ENCODE measurements at regions not wholly inside any gene's neighbourhood (a gene's known extent, or its start where the extent isn't known, plus 50 kb on each side); places are given as distances from the start of the nearest gene placed in this dataset.

DNA sequence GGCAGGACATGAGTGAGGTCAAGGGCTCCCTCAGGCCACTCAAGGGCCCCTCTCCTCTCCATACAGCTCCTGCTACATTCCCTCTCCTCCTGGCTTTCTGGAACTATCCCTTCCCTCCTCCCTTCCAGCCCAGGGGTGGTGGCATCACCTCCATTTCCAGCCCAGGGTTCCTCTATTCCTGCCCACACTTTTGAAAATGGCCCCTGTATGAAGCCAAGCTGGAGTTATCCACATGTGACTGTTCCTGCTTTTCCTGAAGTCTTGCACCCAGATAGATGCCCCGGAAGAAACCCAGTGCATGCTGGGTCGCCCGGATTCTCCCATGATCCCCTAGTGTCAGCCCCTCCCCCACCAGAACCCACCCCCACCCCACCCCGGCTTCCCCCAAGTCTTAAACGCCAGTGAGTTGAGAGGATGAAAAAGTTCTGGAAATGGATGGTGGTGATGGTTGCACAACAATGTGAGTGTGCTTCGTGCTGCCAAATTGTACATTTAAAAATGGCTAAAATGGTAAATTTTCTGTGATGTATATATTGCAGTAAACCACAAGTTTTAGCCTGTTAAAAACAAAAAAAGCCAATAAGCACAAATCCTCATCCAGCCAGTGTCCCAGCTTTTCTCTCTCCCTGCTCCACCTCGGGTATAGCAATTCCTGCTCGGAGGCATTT, 136.9 kb downstream of the SCARB1 start:
- no peak for DNase-seq

DNA sequence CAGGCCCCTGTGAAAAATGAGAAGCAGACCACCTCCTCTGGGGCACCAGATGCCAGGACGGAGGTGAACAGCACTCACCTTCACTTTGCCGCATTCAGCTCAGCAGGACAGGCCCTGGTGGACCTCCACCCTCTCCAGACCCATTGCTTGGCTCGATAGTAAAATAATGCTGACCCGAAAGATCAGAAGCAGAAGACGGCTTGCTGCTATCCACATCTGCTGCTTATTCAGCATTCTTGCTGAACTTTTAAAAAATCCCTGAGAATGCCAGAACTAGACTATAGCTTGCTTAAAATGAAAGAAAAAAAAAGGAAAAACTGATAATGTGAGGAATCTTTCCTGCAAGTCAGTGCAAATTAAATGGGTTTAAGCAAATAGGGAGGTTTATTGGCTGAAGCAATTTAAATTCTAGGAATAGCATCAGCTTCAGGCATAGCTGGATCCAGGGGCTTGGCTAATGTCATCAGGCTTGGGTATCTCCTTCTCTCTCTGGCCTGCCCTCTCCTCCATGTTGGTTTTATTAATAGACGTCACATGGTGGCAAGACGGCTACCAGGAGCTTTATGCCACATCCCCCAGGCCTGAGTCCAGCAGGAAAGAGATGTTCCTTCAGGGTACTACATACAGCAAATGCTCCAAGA, 137.9 kb downstream of the SCARB1 start:
- DNase-seq: no peak

DNA sequence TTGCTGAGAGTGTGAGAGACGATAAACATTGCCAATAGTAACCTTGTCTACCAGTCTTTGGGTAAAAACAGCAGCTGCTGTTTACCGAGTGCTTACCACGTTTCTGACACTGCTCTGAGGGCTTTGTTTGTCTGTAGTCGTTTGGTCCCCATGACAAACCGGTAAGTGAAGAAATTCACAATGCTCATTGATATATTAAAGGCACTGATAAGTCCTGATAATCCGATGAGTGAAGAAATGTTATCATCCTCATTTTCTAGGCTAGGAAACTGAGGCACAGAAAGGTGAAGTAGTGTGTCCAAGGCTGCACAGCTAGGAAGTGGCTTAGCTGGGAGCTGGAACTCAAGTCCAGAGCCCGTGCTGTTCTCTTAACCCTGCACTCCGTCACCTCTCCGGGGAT, 138.6 kb downstream of the SCARB1 start:
- DNase-seq: no peak

DNA sequence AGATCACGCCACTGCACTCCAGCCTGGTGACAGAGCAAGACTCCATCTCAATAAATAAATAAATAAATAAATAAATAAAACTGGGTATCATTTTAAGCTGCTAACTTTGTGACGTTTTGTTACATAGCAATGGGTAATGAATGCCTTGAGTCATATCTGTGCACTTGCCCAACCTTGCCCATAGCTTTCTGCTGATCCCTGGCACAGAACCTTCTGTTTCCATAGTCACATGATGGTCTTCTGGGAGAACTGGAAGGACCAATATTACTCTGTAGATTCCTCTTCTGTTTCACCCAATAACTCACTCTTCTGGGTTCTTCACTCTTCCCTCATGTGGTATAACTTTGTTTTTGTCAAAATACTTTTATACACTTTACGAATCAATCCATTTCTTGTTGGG, 140.8 kb downstream of the SCARB1 start:
- DNase-seq: no peak

DNA sequence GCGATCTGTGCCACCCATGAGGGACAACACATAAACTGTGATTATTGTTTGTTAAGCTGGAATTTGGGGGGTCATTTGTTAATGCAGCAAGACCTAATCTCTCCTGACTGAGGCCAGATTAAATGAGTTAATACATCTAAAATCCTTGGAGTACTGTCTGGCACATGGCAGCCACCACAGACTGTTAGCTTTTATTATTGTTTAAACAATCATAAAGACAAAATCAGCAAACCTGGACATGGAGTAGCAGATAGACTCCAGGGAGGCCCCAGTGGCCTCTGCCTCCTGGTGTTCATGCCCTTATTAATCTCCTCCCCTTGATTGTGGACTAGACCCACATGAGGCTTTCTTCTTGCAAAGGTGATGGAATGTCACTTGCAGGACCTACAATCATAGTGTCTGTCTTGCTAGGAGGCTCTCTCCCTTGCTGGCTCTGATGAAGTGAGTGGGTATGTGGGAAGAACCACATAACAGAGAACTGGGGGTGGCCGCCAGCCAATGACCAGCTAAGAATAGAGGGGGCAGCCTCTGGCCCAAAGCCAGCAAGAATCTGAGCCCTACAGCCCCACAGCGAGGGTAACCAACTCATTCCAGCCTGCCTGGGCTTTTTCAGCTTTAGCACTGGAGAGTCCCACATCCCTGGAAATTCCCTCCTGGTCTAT, 142.0 kb downstream of the SCARB1 start:
- no peak for DNase-seq

DNA sequence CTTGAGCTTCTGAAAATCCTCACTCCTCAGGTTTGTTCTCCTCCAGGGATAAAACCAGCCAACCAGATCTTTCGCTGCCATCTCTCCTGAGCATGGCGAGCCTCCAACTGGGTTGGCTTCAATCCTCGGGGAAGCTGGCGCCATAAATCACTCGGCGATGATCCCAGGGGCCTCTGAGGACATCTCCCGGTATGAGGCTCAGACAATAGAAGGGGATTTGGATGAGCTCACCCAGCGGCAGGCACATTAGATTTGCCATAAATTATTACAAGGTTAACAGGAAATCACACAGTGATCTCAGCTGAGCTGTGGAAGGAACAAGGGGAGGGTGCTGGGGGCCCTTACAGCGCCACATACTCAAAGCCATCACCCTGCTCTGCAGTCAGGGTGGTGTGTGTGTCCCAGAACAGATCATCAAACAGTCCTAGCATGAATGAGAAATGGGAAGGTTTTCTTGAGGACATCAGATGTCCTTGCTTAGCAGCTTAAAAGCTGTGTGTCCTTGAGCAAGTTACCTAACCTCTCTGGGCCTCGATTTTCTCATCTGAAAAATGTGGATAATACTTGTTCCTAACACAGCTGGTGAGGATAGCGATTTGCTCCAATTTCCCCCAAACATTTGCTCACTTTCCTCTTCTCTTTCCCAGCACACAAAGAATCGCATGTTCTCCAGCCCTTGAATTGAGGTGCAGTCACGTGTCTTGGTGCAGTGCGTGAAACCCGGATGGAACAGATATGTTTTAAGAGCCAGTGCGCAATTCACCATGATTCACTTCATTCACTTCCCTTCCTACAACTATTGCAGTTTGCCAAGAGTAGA, 142.8 kb downstream of the SCARB1 start:
- peak; percentile 32 for DNase-seq

DNA sequence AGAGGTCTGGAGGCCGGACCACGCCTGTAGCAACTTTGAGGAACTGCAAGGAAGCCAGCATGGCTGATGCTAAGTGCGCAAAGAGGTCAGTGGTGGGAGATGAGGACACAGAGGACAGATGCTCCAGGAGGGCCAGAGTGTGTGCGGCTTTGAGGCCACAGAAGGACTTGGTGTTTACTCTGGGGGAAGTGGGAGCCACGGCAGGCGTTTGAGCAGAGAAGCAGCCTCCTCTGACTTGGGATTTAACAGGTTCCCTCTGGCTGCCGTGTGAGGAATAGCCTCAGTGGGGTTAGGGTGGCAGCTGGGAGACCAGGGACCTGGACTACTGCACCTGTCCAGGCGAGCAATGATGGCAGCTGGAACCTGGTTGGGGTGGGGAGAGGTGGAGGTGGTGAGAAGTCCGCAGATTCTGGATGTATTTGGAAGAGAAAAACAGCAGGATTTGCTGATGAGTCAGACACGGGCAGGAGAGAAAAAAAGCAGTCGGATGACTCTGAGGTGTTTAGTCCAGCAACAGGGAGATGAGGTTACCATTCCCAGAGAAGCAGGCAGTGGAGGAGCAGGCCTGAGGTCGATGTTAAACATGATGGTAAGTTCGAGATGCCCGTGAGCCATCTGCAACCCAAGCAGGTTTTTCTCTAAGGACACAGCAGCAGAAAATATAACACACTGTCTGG, 143.5 kb downstream of the SCARB1 start:
- DNase-seq: peak; percentile 63

DNA sequence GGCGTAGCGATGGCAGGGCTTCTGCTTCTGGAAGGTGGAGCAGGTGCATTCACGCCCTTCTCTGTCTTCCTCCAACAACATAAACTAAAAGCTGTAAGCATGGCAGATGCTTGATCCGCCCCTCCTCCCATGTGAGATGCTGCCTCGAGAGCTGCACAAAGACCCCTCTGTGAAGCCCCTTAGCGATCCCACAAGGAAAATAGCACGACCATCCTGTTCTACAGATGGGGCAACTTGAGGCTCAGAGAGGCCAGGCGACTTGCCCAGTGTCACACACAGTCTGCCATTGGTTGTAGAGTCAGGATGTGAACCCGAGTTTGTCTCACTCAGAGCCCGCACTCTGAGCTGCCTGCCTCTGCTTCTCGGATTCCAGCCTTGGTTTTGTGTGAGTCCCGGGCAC, 144.4 kb downstream of the SCARB1 start:
- no peak for DNase-seq

DNA sequence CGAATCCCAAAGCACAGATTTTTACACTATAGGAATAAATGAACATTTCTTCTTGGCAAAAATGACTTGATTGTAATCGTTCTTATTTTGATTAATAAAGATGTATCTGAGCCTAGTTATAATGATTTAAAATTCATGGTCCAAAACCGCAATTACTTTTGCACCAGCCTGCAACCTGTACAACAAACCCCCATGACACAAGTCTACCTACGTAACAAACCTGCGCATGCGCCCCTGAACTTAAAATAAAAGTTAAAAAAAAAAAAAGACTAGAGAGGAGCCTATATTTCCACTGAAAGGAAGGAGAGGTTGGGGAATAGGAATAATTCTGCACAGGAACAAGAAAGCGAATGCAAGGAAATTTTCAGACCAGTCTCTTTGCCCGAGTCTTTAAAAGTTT, 145.2 kb downstream of the SCARB1 start:
- DNase-seq: no peak

DNA sequence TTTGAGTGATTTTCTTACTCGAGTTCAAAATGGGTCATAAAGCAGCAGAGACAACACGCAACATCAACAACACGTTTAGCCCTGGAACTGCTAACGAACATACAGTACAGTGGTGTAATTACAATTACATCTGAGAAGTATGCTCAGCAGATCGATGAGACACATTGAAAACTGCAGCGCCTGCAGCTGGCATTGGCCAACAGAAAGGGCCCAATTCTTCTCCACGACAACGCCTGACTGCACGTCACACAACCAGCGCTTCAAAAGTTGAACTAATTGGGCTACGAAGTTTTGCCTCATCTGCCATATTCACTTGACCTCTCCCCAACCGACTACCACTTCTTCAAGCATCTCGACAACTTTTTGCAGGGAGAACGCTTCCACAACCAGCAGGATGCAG, 145.6 kb downstream of the SCARB1 start:
- DNase-seq: no peak

DNA sequence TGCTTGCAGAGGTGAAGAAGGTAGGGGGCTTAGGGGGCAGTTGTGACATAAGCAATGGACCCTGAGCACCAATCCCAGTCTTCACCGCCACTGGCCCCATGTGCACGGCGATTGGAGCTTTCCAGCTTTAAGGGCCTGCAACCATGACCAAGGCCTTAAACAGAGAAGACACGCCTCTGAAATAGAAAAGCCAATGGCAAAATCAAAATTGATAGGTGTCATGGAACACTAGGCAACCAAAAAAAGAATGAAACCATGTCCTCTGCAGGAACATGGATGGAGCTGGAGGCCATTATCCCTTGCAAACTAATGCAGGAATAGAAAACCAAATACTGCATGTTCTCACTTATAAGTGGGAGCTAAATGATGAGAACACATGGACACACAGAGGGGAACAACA, 146.3 kb downstream of the SCARB1 start:
- no peak for DNase-seq

DNA sequence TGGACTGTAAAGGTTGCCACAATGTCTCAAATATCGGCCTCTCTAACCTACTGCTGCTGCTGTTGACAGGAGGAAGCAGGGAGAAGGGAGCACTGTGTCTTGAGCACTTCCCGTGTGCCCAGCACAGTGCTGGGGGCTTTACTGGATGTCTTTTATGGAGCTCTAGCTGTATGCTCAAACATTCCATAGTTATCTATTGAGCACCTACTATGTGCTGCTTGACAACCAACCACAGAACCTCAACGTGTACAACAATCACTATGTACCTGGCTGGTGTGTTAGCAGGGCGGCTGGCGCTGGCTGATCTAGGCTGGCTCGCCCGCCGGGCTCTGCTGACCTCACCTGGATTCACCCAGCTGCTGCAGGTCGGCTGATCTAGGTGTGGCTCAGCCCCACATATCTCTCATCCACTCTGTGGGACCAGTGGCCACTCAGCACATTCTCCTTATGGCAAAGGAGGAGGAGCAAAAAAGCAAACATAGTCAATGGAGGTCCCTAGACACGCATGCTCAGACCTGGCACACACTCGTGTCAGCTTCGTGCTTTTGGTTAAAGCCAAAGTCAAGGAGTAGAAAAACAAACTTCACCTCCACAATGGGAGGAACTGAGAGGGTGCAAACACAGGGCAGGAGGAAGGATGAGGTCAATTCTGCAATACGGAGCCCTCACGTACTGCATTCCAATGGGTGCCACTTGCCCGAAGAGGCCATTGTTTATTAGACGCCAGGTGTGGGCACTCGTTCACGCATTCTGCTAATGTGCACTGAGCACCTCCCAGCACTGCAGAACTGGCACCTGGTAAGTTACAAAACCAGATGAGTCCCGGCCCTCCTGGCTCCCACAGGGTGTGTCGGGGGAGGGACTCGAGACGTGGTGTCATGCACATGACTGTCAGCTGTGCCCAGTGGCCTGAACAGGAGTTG, 147.2 kb downstream of the SCARB1 start:
- no peak for DNase-seq

DNA sequence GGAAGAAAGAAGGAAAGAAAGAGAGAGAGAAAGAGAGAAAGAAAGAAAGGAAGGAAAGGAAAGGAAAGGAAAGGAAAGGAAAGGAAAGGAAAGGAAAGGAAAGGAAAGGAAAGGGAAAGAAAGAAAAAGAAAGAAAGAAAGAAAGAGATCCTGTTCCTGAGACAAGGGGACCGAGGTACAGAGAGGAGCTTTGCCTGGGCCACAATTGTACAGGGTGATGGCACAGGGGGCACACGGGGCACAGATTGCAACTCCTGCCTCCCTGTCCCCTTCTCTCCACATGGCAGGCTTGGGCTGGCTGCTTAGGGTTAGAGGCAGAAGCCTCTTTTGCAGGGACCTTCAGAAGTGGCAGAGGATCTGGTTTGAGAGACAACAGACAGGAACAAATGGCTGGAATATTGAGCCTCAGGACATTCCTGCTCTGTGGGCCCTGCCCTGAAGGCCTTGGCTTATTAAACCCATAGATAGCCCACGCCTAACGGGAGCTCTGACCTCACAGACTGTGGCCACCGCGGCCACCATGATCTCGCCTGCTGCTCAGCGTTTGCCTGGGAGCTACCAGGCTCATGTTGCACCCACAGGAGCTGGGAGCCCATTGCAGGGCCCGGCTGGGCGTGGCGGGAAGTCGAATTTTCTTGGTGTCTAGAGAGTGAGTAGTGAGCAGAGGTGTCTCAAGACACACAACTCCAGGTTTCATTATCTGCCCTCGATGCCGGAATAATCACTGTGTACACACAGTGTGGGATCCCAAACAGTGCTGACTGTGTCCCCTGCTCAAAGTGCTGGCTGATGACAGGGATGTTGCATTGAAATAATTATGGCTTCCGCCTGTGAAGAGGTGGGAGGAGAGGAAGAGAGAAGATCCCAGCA, 147.9 kb upstream of the NCOR2 start:
- DNase-seq: no peak

DNA sequence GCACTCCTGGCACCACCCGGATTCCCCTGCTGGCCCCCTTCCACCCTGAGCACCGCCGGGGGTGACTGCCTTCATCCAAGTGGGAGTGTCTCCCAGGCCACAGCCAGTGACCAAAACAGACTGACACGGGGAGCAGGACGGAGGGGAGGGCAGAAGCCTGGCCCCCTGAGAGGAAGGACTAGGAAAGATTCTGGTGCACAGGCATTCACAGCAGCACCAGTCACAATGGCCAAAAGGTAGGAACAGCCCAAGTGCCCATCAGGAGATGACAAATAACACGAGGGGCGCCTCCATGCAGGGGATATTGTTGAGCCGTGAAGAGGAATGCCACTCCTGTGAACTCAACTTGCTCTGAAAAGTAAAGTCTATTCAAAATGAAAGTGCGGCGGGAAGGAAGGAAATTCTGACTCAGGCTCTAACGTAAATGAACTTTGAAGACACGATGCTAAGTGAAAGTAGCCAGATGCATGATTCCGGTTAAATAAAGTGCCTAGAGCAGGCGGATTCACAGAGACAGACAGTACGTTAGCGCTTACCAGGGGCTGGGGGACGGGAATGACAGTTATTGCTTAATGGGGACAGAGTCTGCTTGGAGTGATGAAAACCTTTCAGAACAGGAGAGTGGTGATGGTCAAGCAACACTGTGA, 146.1 kb upstream of the NCOR2 start:
- peak; percentile 60 for DNase-seq

DNA sequence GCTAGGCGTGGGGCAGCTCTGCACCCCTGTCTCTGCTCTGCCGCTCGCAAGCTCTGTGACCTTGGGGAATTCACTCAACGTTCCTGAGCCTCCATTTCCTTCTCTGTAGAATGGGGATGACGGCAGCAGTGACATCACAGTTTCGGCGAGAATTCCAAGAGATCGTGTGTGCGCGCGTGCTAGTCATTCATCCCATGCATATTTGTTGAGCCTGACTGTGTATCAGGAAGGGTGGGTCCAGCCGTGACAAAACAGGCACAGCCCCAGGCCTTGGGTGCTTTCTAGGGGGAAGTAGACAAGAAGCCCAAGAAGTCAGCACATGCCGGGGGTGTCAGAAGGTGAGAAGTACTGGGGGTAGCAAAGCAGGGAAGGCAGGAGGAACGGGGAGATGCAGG, 145.6 kb upstream of the NCOR2 start:
- DNase-seq: no peak

DNA sequence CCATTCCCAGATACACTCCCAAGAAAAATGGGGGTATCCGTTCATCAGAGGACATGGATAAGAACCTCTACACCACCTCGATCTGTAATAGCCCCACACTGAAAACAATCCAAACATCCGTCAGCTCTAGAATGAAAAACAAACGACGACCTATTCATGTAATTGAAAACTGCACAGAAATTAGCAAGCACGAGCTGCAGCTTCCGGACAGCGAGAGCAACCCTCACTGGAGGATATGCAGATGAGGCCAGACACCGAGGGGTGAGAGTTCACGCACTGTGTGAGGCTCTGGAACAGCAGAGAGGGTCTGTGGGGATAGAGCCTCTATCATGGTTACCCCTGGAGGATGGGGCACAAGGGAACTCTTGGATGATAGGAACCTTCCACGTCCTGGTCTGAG, 143.9 kb upstream of the NCOR2 start:
- no peak for DNase-seq

DNA sequence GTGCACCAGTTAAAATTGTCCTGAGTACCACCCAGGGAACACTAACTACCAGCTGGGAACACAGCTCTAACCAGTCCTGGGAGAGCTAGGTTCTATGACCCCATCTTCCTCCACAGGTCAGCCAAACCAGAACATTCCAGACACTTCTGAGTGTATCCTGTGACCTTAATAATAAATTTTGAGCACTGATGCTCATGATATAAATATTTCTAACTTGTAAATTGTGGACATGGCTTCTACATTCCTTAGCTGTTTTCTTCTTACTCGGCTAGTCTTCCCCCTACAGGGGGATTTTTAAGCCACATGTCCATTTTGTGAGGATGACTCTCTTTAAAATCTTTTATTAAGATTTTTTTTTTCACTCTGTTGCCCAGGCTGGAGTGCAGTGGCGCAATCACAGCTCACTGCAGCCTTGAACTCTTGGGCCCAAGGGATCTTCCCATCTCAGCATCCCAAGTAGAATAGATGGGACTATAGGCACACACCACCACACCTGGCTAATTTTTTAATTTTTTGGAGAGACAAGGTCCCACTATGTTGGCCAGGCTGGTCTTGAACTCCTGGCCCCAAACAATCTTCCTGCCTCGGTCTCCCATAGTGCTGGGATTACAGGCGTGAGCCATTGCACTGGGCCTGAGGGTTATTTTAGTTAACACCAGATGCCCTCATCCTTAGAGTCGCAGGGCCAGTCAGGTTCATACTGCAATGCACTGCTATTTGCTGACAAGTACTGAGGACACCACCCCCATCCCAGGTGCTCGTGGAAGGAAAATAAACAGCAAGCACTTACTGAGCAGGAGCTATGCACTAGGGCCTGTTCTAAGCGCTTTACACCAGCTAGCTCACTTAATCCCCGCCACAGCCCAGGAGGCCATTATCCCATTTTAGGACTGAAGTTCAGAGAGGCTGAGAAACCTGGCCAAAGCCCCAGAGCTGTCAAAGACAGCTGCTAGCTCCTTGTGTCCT, 142.6 kb upstream of the NCOR2 start:
- peak; percentile 62 for DNase-seq

DNA sequence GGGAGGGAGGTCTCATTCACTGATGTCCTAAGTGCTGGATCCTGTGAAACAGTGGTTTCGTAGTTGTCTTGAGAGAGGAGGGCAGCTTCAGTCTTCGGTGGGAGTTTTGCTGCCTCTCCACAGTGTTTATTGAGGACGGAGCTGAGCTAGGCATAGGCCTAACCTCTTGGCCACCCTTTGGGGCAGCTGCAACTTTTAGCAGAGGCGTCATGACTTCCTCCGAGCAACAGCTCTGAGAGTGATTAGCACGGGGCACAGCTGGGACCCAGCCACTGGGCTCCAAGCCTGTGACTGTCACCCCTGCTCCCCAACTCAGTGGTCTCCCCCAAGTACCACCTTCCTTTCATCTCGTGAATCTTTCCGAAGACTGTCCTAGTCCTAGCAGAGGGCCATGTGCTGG, 139.9 kb upstream of the NCOR2 start:
- DNase-seq: no peak

DNA sequence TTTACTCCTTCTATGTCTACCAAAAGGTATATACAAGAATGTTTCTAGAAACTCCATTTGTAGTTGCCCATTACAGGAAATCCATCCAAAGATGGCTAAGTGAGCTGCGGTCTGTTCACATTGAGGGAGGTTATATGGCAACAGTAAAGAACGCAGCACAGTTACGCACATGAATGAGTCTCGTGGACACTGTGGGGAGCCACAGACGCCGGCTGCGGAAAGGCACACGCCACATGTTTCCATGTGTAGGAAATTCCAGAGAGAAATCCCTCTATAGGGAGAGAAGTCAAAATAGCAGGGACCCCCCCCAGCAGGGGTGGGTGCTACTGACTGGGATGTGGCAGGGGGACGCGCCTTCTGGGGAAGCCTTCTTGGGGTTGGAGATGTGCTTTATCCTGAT, 139.0 kb upstream of the NCOR2 start:
- no peak for DNase-seq
